Lower leg skin (tissue), 4 donors: ENCODE measurements at regions not wholly inside any gene's neighbourhood (a gene's known extent, or its start where the extent isn't known, plus 50 kb on each side); places are given as distances from the start of the nearest gene placed in this dataset.

ENCODE experiments used
- DNase-seq, 2 donors: peaks; one replicate each; pipeline ENCODE4 v3.0.0-alpha.2; 2019; ENCODE audit warnings: low spot score in 2 of 2
- H3K4me3 ChIP-seq: fragments of 200-600 bp; sonication (generic); 2 replicates; pipeline ENCODE4 v1.5.1; 2017; ENCODE audit warnings: mild to moderate bottlenecking, low read depth; ENCODE audit not compliant: poor library complexity, severe bottlenecking
- CTCF ChIP-seq, 3 donors: fragments of 450-650 bp; IDR thresholded peaks; one replicate each; pipeline ENCODE4 v1.5.1; 2016; ENCODE audit warnings: antibody characterized with exemption in 3 of 3, mild to moderate bottlenecking in 3 of 3, moderate library complexity in 2 of 3
- POLR2A ChIP-seq, 2 donors: fragments of 450-650 bp; IDR thresholded peaks; one replicate each; pipeline ENCODE4 v1.6.1; 2016 to 2017; ENCODE audit warnings: antibody characterized with exemption in 2 of 2, mild to moderate bottlenecking in 1 of 2, moderate library complexity in 1 of 2
- WGBS, 2 donors: methylation state at CpG; one replicate each; pipeline ENCODE4 v1.1.5; 2018; 5-methylcytosine and 5-hydroxymethylcytosine counted together
- intact Hi-C: fragments of 100-400 bp; cut with DNase I; formaldehyde crosslinking; loops from one replicate; pipeline ENCODE4 v1.15.0; 2023; ENCODE audit warnings: low total_unique reads

DNA sequence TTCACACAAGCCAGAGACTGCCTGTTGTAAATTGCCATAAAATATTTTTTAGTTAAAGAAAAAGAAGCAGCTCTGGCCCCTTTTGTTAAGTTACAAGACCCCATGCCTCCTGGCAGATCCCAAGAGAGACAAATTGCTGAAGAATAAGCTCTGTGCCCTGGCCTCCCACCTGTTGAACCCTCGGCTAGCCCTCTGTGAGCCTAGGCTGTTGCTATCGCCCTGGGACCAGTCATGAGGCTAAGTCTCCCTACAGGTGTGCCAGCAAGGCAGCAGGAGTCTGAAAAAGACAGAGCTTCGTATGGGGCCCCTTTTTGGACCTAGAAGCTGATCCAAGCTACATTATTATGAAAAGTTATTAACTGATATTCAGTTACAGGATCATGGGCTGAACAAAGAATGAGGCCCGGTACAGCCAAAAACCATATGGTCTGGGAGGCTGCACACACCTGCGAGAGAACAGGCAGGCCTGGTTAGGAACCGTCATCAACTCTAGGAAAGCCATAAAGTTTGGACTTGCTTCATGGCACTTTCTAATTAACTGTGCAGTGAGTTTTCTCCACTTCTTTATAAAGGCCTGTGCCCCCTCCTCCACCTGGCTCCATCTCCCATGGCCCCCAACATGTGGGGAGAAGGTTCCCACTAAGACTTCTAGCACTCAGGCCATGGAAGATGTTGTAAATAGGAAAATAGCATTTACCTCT, 384.7 kb downstream of the ENC1 start:
- H3K4me3 ChIP-seq = no peak overlapping the region
- 92 to 94% methylated on average over 6 of the region's 6 CpGs for WGBS, 2 donors
- no peak for TF ChIP-seq POLR2A (IDR thresholded peaks at IDR 0.05)
- no peak for TF ChIP-seq CTCF (IDR thresholded peaks at IDR 0.05)
- DNase-seq = no peak
- intact Hi-C loops = no loop called here

DNA sequence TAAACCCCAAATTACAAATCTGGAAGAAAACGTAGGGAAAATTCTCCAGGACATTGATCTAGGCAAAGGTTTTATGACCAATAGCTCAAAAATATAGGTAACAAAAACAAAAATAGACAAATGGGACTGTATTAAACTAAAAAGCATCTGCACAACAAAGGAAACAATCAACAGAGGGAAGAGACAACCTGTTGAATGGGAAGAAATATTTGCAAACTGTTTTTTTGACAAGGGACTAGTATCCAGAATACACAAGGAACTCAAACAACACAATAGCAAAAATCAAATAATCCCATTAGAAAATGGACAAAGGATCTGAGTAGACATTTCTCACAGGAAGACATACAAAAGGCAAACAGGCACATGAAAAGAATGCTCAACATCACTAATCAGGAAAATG, 386.3 kb downstream of the ENC1 start:
- intact Hi-C loops = no loop called here
- TF ChIP-seq POLR2A (IDR thresholded peaks at IDR 0.05) (no peak), CTCF (IDR thresholded peaks at IDR 0.05) (no peak)
- no peak overlapping the region for H3K4me3 ChIP-seq
- 93 to 97% methylated on average over 1 of the region's 1 CpG for WGBS, 2 donors
- DNase-seq = no peak

GRCh38 chr5:74252044-74252443, 388.5 kb downstream of the ENC1 start:
- no peak for DNase-seq
- WGBS, 2 donors = 52 to 53% methylated on average over 2 of the region's 2 CpGs
- intact Hi-C loops = no loop called here
- TF ChIP-seq CTCF (IDR thresholded peaks at IDR 0.05) (no peak), POLR2A (IDR thresholded peaks at IDR 0.05) (no peak)
- H3K4me3 ChIP-seq = no peak overlapping the region

DNA sequence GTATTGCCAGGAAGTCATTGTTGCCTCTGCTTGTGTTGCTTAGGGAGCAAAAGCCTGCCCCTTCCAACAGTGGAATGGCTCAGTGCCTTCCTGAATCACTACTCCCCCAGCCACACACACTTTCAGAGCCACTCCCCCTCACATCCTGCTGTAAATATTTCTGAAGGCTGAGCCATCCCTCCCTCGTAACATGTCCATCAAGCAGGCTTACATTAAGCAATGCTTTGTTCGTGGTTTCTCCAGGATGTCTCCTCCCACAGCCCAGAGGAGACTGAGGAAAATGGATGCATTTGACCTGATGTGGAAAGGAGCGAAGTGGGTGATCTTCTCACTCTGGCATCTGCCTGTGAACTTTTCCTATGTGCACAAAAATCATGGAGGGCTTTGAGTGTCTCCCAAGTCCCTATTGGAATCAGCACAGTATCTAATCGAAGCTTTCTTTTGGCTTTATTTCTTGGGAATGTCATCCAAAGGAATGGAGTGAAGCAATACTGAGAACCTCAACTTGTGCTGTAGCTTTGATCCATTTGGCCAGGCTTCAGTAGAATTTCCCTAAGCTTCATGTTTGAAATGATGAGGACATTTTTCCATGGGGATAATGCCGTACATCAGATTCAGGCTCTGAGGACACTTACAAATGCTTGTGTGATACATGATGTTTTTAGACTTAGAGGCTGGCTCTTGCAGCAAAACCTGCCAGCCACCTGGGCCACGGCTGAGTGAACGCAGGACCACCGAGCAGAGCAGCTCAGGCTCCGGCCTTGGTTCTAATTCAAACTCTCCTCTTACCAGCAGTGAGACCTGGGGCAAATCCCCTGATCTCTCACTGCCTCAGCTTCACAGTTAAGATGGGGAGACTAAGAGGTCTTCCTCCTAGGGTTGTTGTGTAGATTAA, 389.1 kb downstream of the ENC1 start:
- peak in 1 of 2 donors; percentile 58 for DNase-seq
- TF ChIP-seq CTCF (IDR thresholded peaks at IDR 0.05) = no peak
- TF ChIP-seq POLR2A (IDR thresholded peaks at IDR 0.05) = no peak
- intact Hi-C loops = no loop called here
- WGBS, 2 donors = 43 to 56% methylated on average over 9 of the region's 9 CpGs
- H3K4me3 ChIP-seq = no peak overlapping the region

DNA sequence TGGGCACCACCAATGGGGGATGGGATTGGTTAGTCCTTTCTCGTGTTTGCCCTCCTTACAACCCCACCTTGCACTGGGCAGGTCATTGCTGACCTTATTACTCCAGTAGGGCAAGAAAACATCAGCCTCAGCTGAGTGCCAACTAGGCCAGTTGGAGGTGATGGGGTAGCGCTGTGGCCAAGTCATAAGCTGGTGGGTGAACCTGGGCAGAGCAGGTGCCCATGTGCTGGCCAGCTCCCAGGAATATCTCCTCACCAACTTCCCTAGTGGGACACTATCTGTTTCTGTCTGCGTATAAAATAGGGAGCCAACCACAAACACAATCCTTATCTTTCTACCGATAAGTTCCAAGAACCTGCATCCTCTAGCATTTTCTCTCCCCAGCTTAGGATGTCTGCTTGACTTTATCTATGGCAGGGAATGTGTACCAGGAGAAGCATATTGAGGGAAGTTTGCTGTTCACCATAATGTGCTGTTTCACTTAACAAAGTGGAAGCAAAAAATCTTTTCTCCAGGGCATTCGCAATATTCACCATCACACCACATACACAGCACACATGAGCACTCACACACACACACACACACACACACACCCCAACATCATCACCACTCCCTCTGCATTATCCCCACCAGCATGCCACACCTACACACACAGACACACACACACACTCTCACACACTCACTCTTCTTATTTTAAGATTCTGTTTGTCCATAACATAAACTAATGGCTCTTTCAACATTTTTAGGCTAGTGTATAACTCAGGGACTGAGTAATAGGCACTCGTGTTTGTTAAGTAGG, 390.0 kb downstream of the ENC1 start:
- H3K4me3 ChIP-seq = no peak overlapping the region
- intact Hi-C loops = no loop called here
- no peak for DNase-seq
- TF ChIP-seq POLR2A (IDR thresholded peaks at IDR 0.05) = no peak
- no peak for TF ChIP-seq CTCF (IDR thresholded peaks at IDR 0.05)
- 69 to 74% methylated on average over 6 of the region's 6 CpGs for WGBS, 2 donors
